H1 (cell line): ENCODE measurements at regions not wholly inside any gene's neighbourhood (a gene's known extent, or its start where the extent isn't known, plus 50 kb on each side); places are given as distances from the start of the nearest gene placed in this dataset.

ENCODE experiments used
- CHD2 ChIP-seq: IDR thresholded peaks from 2 replicates; pipeline ENCODE4 v1.6.1; 2012; ENCODE audit warnings: low read length, improper control_type of control experiment
- CREB1 ChIP-seq: IDR thresholded peaks from 2 replicates; pipeline ENCODE4 v1.6.1; 2012; ENCODE audit warnings: inconsistent platforms
- CTCF ChIP-seq, 3 experiments: IDR thresholded peaks; 1 replicate in 2 of 3; 2 replicates in 1 of 3; pipeline versions ENCODE4 v1.5.1 to v1.6.1; 2011; ENCODE audit warnings: low read length in 3 of 3, mild to moderate bottlenecking in 3 of 3, inconsistent platforms in 2 of 3, low read depth in 1 of 3, moderate library complexity in 1 of 3; ENCODE audit not compliant: insufficient read depth in 1 of 3; ENCODE audit errors: control extremely low read depth in 1 of 3
- EZH2 ChIP-seq: fragments of 200-600 bp; sonication (generic); IDR thresholded peaks from 2 replicates; pipeline ENCODE4 v1.7.1; 2012; ENCODE audit warnings: low read depth, mild to moderate bottlenecking, moderate library complexity, low read length, inconsistent platforms; ENCODE audit not compliant: severe bottlenecking
- PHF8 ChIP-seq: fragments of 200-600 bp; sonication (generic); conservative IDR thresholded peaks from 2 replicates; pipeline ENCODE4 v1.7.1; 2012; ENCODE audit warnings: low read depth, mild to moderate bottlenecking, inconsistent platforms, low read length, moderate library complexity
- POLR2AphosphoS5 ChIP-seq: IDR thresholded peaks from 2 replicates; pipeline ENCODE4 v1.6.1; 2011; ENCODE audit warnings: low read depth, low read length
- USF2 ChIP-seq: IDR thresholded peaks from 2 replicates; pipeline ENCODE4 v1.6.1; 2011; ENCODE audit warnings: low read length, improper control_type of control experiment

- no peak for TF ChIP-seq CTCF (IDR thresholded peaks at IDR 0.05; ENCODE audit: control extremely low read depth in 1 of 3, insufficient read depth in 1 of 3, low read depth in 1 of 3, low read length in 3 of 3)
- TF ChIP-seq CREB1 = no peak
- TF ChIP-seq USF2 = no peak
- TF ChIP-seq EZH2 = no peak
- no peak for TF ChIP-seq PHF8
- no peak for TF ChIP-seq CHD2
- TF ChIP-seq POLR2AphosphoS5 = no peak
Observed at GRCh38 chr4:55272589-55272988, 73.5 kb upstream of the SRD5A3 start.
